WTC11 (cell line): ENCODE measurements at regions not wholly inside any gene's neighbourhood (a gene's known extent, or its start where the extent isn't known, plus 50 kb on each side); places are given as distances from the start of the nearest gene placed in this dataset.
"Not testable (repeated sequence)": the region's sequence is repeated elsewhere in the genome, so short reads cannot be mapped to it uniquely, and the experiment has no call there.

Experiments used
- ATAC-seq: fragments of 200-7000 bp; cut with Tn5 transposase; 2 replicates; pipeline ENCODE4 v1.10.0; 2021; ENCODE audit warnings: mild to moderate bottlenecking, moderate library complexity
- CTCF ChIA-PET: fragments of 300-600 bp; sonication (Branson Sonifier 250); formaldehyde crosslinking; loops from one replicate; lab custom pipeline; 2021; ENCODE audit warnings: antibody characterized with exemption; lab: Charles Lee
- POLR2A ChIA-PET: fragments of 350-600 bp; sonication (Branson Sonifier 250); formaldehyde crosslinking; loops from one replicate; lab custom pipeline; 2021; ENCODE audit warnings: antibody characterized with exemption; lab: Charles Lee
- DNase-seq: peaks from one replicate; pipeline ENCODE4 v3.0.0; 2021; ENCODE audit warnings: low spot score
- H3K27ac Mint-ChIP-seq: 2 replicates; pipeline ENCODE4 v1.8.0; 2021; ENCODE audit warnings: mixed read lengths
- H3K27me3 Mint-ChIP-seq: 2 replicates; pipeline ENCODE4 v1.8.0; 2021; ENCODE audit warnings: low read depth, mild to moderate bottlenecking, moderate library complexity, mixed read lengths
- H3K36me3 Mint-ChIP-seq: 2 replicates; pipeline ENCODE4 v1.8.0; 2021; ENCODE audit warnings: mixed read lengths
- H3K4me1 Mint-ChIP-seq: 2 replicates; pipeline ENCODE4 v1.8.0; 2022; ENCODE audit warnings: mixed read lengths
- H3K4me3 Mint-ChIP-seq: 2 replicates; pipeline ENCODE4 v1.8.0; 2021; ENCODE audit warnings: mild to moderate bottlenecking, moderate library complexity, mixed read lengths
- H3K9me3 Mint-ChIP-seq: 2 replicates; pipeline ENCODE4 v1.8.0; 2021; ENCODE audit warnings: mixed read lengths
- E2F5 ChIP-seq: sonication (generic); formaldehyde crosslinking; IDR thresholded peaks from 2 replicates; pipeline ENCODE4 v1.8.1; 2022; ENCODE audit warnings: mild to moderate bottlenecking, moderate library complexity, missing genetic modification reagents
- ERG ChIP-seq: fragments of 250-450 bp; sonication (Bioruptor Pico); IDR thresholded peaks from 2 replicates; pipeline ENCODE4 v1.8.0; 2021; ENCODE audit warnings: mild to moderate bottlenecking
- GABPB1 ChIP-seq: sonication (generic); formaldehyde crosslinking; IDR thresholded peaks from 2 replicates; pipeline ENCODE4 v1.8.1; 2023; ENCODE audit warnings: mild to moderate bottlenecking, missing genetic modification reagents
- GRHL2 ChIP-seq: fragments of 250-450 bp; sonication (Bioruptor Pico); IDR thresholded peaks from 2 replicates; pipeline ENCODE4 v1.8.0; 2022; ENCODE audit warnings: mild to moderate bottlenecking, moderate library complexity; ENCODE audit not compliant: insufficient replicate concordance, severe bottlenecking
- JAZF1 ChIP-seq: fragments of 250-450 bp; sonication (Bioruptor Pico); IDR thresholded peaks from 2 replicates; pipeline ENCODE4 v1.9.0; 2021; ENCODE audit warnings: moderate library complexity, mild to moderate bottlenecking, inconsistent platforms
- JUN ChIP-seq: sonication (generic); formaldehyde crosslinking; IDR thresholded peaks from 2 replicates; pipeline ENCODE4 v1.8.0; 2023; ENCODE audit warnings: mild to moderate bottlenecking, missing genetic modification reagents
- KAT7 ChIP-seq: sonication (generic); formaldehyde crosslinking; IDR thresholded peaks from 2 replicates; pipeline ENCODE4 v1.8.1; 2023; ENCODE audit warnings: missing genetic modification reagents, mild to moderate bottlenecking, borderline replicate concordance
- MLX ChIP-seq: sonication (generic); formaldehyde crosslinking; IDR thresholded peaks from 2 replicates; pipeline ENCODE4 v1.8.1; 2023; ENCODE audit warnings: mild to moderate bottlenecking, missing genetic modification reagents, moderate library complexity
- MXD4 ChIP-seq: fragments of 250-450 bp; sonication (Bioruptor Pico); IDR thresholded peaks from 2 replicates; pipeline ENCODE4 v1.8.0; 2021; ENCODE audit warnings: mild to moderate bottlenecking, moderate library complexity, borderline replicate concordance
- NFATC4 ChIP-seq: fragments of 250-450 bp; sonication (Bioruptor Pico); IDR thresholded peaks from 2 replicates; pipeline ENCODE4 v1.9.0; 2021; ENCODE audit warnings: mild to moderate bottlenecking
- NR2C2 ChIP-seq: sonication (generic); formaldehyde crosslinking; IDR thresholded peaks from 2 replicates; pipeline ENCODE4 v1.8.0; 2022; ENCODE audit warnings: mild to moderate bottlenecking, missing genetic modification reagents
- OVOL2 ChIP-seq: fragments of 250-450 bp; sonication (Bioruptor Pico); IDR thresholded peaks from 2 replicates; pipeline ENCODE4 v1.9.0; 2021; ENCODE audit warnings: mild to moderate bottlenecking, borderline replicate concordance
- RORB ChIP-seq: fragments of 250-450 bp; sonication (Bioruptor Pico); IDR thresholded peaks from 2 replicates; pipeline ENCODE4 v1.9.0; 2021; ENCODE audit warnings: mild to moderate bottlenecking
- TCF7 ChIP-seq: sonication (generic); formaldehyde crosslinking; IDR thresholded peaks from 2 replicates; pipeline ENCODE4 v1.8.0; 2022; ENCODE audit warnings: mild to moderate bottlenecking, low read depth, missing genetic modification reagents, moderate library complexity
- TEAD1 ChIP-seq: sonication (generic); formaldehyde crosslinking; IDR thresholded peaks from 2 replicates; pipeline ENCODE4 v1.8.0; 2022; ENCODE audit warnings: mild to moderate bottlenecking, missing genetic modification reagents
- ZNF219 ChIP-seq: sonication (generic); formaldehyde crosslinking; IDR thresholded peaks from 2 replicates; pipeline ENCODE4 v1.8.0; 2023; ENCODE audit warnings: missing genetic modification reagents, mild to moderate bottlenecking, borderline replicate concordance
- ZNF281 ChIP-seq: sonication (generic); formaldehyde crosslinking; IDR thresholded peaks from 2 replicates; pipeline ENCODE4 v1.8.0; 2023; ENCODE audit warnings: mild to moderate bottlenecking, missing genetic modification reagents
- ZNF512 ChIP-seq: sonication (generic); formaldehyde crosslinking; IDR thresholded peaks from 2 replicates; pipeline ENCODE4 v1.8.1; 2022; ENCODE audit warnings: missing genetic modification reagents, borderline replicate concordance

GRCh38 chr7:119026391-119026790, 801.9 kb downstream of the ANKRD7 start:
- Mint-ChIP-seq H3K27me3 (no peaks in the 10 kb centered on the region), H3K9me3 (peaks cover 21% of the 10 kb centered on the region), H3K4me1 (peaks cover 7% of the 10 kb centered on the region), H3K4me3 (no peak overlapping the region), H3K27ac (no peak overlapping the region), H3K36me3 (peaks cover 10% of the 10 kb centered on the region)
- TF ChIP-seq NR2C2 (CRISPR knock-in tag): no peak
- no peak for TF ChIP-seq TEAD1 (CRISPR knock-in tag)
- TF ChIP-seq ERG (CRISPR knock-in tag): no peak
- TF ChIP-seq KAT7 (CRISPR knock-in tag): no peak
- TF ChIP-seq JAZF1 (CRISPR knock-in tag): no peak
- TF ChIP-seq GABPB1 (CRISPR knock-in tag): no peak
- TF ChIP-seq ZNF281 (CRISPR knock-in tag): no peak
- no peak for TF ChIP-seq MLX
- TF ChIP-seq ZNF219 (CRISPR knock-in tag): no peak
- no peak for TF ChIP-seq JUN (CRISPR knock-in tag)
- POLR2A ChIA-PET: no interaction called here
- CTCF ChIA-PET: no interaction called here
- no peak for ATAC-seq
- no peak for DNase-seq

GRCh38 chr7:119028736-119029135, 804.2 kb downstream of the ANKRD7 start:
- H3K4me1 Mint-ChIP-seq: peaks cover 10% of the 10 kb centered on the region
- POLR2A ChIA-PET: no interaction called here
- H3K4me3 Mint-ChIP-seq: no peak overlapping the region
- DNase-seq (no peak), ATAC-seq (no peak)
- no peaks in the 10 kb centered on the region for H3K27me3 Mint-ChIP-seq
- H3K27ac Mint-ChIP-seq: no peak overlapping the region
- CTCF ChIA-PET: no interaction called here
- H3K36me3 Mint-ChIP-seq: peaks cover 5% of the 10 kb centered on the region; the same call in 1 of the 2 replicates
- H3K9me3 Mint-ChIP-seq: peaks cover 16% of the 10 kb centered on the region
- TF ChIP-seq RORB (CRISPR knock-in tag): no peak
- no peak for TF ChIP-seq GRHL2 (CRISPR knock-in tag)
- TF ChIP-seq TCF7 (CRISPR knock-in tag): no peak
- no peak for TF ChIP-seq OVOL2 (CRISPR knock-in tag)
- no peak for TF ChIP-seq ZNF512 (CRISPR knock-in tag)
- TF ChIP-seq E2F5 (CRISPR knock-in tag): no peak
- TF ChIP-seq NFATC4 (CRISPR knock-in tag): no peak
- no peak for TF ChIP-seq MXD4 (CRISPR knock-in tag)
- TF ChIP-seq, all 79 proteins: peak for 0

- H3K4me1 Mint-ChIP-seq, H3K27me3 Mint-ChIP-seq, POLR2A ChIA-PET, CTCF ChIA-PET, H3K27ac Mint-ChIP-seq, ATAC-seq, H3K4me3 Mint-ChIP-seq, H3K36me3 Mint-ChIP-seq, DNase-seq: not testable (repeated sequence)
- H3K9me3 Mint-ChIP-seq: peaks cover 12% of the 10 kb centered on the region
These were observed 807.6 kb downstream of the ANKRD7 start for GRCh38 chr7:119032136-119032535.
